AG09309 (cell line): ENCODE measurements at regions not wholly inside any gene's neighbourhood (a gene's known extent, or its start where the extent isn't known, plus 50 kb on each side); places are given as distances from the start of the nearest gene placed in this dataset.

ENCODE experiments used
- DNase-seq: peaks from one replicate; pipeline ENCODE4 v3.0.0-alpha.2; 2010; ENCODE audit warnings: low read depth
- H3K4me3 ChIP-seq: 2 replicates; pipeline ENCODE4 v1.5.1; 2011; ENCODE audit warnings: mild to moderate bottlenecking, low read depth, low read length, moderate library complexity; ENCODE audit not compliant: control insufficient read depth
- CTCF ChIP-seq: IDR thresholded peaks from 2 replicates; pipeline ENCODE4 v1.5.1; 2011; ENCODE audit warnings: mild to moderate bottlenecking, low read depth, low read length, inconsistent platforms; ENCODE audit not compliant: insufficient read depth, control insufficient read depth; ENCODE audit errors: missing control alignments

GRCh38 chr4:121220698-121221097 is 56.6 kb upstream of the TNIP3 start:
- DNase-seq, result no peak
- H3K4me3 ChIP-seq, result no peak overlapping the region
- no peak for TF ChIP-seq CTCF

GRCh38 chr4:121219227-121219626 is 55.1 kb upstream of the TNIP3 start:
- H3K4me3 ChIP-seq, result no peak overlapping the region
- no peak for TF ChIP-seq CTCF
- no peak for DNase-seq

GRCh38 chr4:121217351-121217750 is 53.2 kb upstream of the TNIP3 start:
- no peak for TF ChIP-seq CTCF
- peak; percentile 32 for DNase-seq
- no peak overlapping the region for H3K4me3 ChIP-seq

GRCh38 chr4:121216461-121216860 is 52.3 kb upstream of the TNIP3 start:
- H3K4me3 ChIP-seq, result no peak overlapping the region
- no peak for DNase-seq
- TF ChIP-seq CTCF, result no peak

- no peak for TF ChIP-seq CTCF
- no peak overlapping the region for H3K4me3 ChIP-seq
- no peak for DNase-seq
These were observed 49.8 kb upstream of the TNIP3 start for GRCh38 chr4:121213940-121214339.
